Lower leg skin (tissue), 4 donors: ENCODE measurements at regions not wholly inside any gene's neighbourhood (a gene's known extent, or its start where the extent isn't known, plus 50 kb on each side); places are given as distances from the start of the nearest gene placed in this dataset.
"Not testable (repeated sequence)": the region's sequence is repeated elsewhere in the genome, so short reads cannot be mapped to it uniquely, and the experiment has no call there.

Source experiments
- DNase-seq, 2 donors: peaks; one replicate each; pipeline ENCODE4 v3.0.0-alpha.2; 2019; ENCODE audit warnings: low spot score in 2 of 2
- H3K4me3 ChIP-seq: fragments of 200-600 bp; sonication (generic); 2 replicates; pipeline ENCODE4 v1.5.1; 2017; ENCODE audit warnings: mild to moderate bottlenecking, low read depth; ENCODE audit not compliant: poor library complexity, severe bottlenecking
- POLR2A ChIP-seq, 2 donors: fragments of 450-650 bp; IDR thresholded peaks; one replicate each; pipeline ENCODE4 v1.6.1; 2016 to 2017; ENCODE audit warnings: antibody characterized with exemption in 2 of 2, mild to moderate bottlenecking in 1 of 2, moderate library complexity in 1 of 2
- WGBS, 2 donors: methylation state at CpG; one replicate each; pipeline ENCODE4 v1.1.5; 2018; 5-methylcytosine and 5-hydroxymethylcytosine counted together
- intact Hi-C: fragments of 100-400 bp; cut with DNase I; formaldehyde crosslinking; loops from one replicate; pipeline ENCODE4 v1.15.0; 2023; ENCODE audit warnings: low total_unique reads
- TF ChIP-seq, protein P1 (sequence below), 3 donors: fragments of 450-650 bp; IDR thresholded peaks; one replicate each; pipeline ENCODE4 v1.5.1; 2016; ENCODE audit warnings: antibody characterized with exemption in 3 of 3, mild to moderate bottlenecking in 3 of 3, moderate library complexity in 2 of 3

DNA sequence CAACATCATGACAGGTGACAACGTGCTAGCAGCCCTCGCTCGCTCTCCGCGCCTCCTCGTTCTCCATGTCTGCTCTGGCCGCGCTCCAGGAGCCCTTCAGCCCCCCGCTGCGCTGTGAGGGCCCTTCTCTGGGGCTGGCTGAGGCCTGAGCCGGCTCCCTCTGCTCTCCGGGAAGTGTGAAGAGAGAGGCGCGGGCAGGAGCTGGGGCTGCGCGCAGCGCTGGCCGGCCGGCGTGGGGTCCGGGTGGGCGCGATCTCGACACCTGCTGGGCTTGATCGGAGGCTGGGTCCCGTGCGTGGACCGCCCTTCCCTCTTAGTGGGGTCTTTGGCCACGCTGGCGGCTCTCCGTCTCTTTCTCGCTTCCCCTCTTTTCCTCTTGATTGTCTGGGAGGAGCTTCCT lies 195.5 kb downstream of the ANKRD30BL start:
- WGBS, 2 donors = 91 to 95% methylated on average over 32 of the region's 32 CpGs
- no peak overlapping the region for H3K4me3 ChIP-seq
- TF ChIP-seq POLR2A (IDR thresholded peaks at IDR 0.05) = no peak
- TF ChIP-seq, protein P1, sequence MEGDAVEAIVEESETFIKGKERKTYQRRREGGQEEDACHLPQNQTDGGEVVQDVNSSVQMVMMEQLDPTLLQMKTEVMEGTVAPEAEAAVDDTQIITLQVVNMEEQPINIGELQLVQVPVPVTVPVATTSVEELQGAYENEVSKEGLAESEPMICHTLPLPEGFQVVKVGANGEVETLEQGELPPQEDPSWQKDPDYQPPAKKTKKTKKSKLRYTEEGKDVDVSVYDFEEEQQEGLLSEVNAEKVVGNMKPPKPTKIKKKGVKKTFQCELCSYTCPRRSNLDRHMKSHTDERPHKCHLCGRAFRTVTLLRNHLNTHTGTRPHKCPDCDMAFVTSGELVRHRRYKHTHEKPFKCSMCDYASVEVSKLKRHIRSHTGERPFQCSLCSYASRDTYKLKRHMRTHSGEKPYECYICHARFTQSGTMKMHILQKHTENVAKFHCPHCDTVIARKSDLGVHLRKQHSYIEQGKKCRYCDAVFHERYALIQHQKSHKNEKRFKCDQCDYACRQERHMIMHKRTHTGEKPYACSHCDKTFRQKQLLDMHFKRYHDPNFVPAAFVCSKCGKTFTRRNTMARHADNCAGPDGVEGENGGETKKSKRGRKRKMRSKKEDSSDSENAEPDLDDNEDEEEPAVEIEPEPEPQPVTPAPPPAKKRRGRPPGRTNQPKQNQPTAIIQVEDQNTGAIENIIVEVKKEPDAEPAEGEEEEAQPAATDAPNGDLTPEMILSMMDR (IDR thresholded peaks at IDR 0.05) = no peak
- intact Hi-C loops = no loop called here
- DNase-seq = no peak

DNA sequence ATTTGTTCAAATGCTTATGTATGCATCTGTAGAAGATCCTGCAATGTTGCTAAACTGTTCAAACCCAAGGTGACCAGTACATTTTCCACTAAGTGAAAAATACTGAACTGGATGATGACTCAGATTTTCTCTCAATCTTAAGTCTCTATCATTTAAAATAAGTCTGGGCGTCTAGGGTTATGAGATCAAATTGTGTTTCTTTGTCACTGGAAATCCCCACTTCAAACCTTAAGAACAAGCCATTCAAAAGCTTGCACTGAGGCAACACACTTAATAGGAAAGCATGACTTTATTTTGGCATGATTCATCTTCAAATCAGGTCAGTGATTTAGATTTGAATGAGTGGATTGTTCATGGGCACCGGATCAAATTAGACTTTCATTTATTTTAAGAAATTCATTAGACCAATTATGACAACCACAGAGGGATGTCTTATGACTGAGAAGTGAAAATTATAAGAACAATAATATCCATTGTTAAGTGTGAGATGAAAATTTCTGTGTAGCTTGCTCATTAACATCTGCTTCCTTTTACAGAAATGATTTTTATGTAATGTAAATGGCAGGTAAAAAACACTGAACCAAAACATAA lies 203.6 kb downstream of the ANKRD30BL start:
- intact Hi-C loops, DNase-seq, H3K4me3 ChIP-seq: not testable (repeated sequence)
- WGBS, 2 donors = 64 to 71% methylated on average over 2 of the region's 2 CpGs

DNA sequence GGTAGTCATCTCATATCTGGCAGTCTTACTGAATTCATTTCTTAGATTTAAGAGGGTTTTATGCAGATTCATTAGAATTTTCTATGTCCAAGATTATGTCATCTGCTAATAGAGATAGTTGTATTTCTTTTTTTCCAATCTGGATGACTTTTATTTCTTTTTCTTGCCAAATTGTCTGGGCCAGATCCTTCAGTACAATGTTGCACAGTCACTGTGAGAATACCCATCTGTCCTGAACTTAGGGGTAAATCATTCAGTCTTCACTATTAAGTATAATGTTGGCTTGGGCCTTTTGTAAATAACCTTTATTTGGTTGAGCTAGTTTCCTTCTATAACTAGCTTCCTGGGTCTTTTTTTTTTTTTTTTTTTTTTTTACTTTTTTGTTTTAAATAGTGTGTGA lies 213.1 kb downstream of the ANKRD30BL start:
- H3K4me3 ChIP-seq, DNase-seq, intact Hi-C loops: not testable (repeated sequence)

DNA sequence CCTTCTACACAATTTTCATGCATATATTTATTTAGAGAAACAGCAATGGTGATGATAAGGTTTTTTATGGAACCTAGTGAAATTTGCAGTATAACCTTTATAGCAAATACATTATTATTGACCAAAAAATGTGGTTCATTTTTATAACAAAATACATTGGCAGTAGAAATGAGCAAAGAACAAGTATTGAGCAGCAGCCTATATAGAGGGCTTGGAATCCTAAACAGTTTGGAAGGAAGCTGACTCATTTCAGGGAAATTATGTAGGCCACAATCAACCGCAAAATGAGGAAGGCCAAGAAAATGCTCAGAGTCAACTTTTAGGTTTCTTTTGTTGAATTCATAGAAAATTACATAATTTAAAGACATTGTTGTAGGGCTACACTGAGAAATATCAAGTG lies 238.5 kb downstream of the ANKRD30BL start:
- not testable (repeated sequence) for DNase-seq

DNA sequence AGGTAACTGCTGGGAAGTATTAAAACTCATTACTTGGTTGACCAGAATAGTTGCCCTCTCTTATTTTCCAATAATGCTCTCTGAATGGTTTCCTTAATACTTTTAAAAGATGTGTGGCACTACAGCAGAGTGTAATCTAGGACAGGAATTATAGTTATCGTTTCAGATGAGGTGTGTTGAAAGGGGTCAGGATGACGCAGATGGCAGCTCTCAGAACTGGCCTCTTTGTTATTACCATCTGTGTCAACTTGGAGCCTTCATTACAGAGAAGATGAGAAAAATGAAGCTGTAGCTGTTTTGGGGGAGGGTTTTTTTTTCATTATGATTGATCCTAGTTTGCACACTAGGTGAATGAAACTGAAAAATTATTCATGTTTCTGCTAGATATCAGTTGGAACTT lies 238.9 kb downstream of the ANKRD30BL start:
- WGBS, 2 donors = 51 to 64% methylated on average over 2 of the region's 2 CpGs
- intact Hi-C loops, DNase-seq, H3K4me3 ChIP-seq: not testable (repeated sequence)

More for the DNA sequence above, 238.5 kb downstream of the ANKRD30BL start:
- 62 to 68% methylated on average over 1 of the region's 1 CpG for WGBS, 2 donors
- H3K4me3 ChIP-seq, intact Hi-C loops: not testable (repeated sequence)
